Posterior cingulate gyrus (tissue), 11 donors: ENCODE measurements at regions not wholly inside any gene's neighbourhood (a gene's known extent, or its start where the extent isn't known, plus 50 kb on each side); places are given as distances from the start of the nearest gene placed in this dataset.
A peak's percentile ranks its signal among the peaks of the same experiment; 100 is the strongest.
"Not testable (repeated sequence)": the region's sequence is repeated elsewhere in the genome, so short reads cannot be mapped to it uniquely, and the experiment has no call there.

Experiments
- DNase-seq, 10 donors: peaks; one replicate each; pipeline versions ENCODE4 v3.0.0 to v3.0.0-alpha.2; 2020 to 2021; ENCODE audit warnings: mixed read lengths in 3 of 10
- intact Hi-C: fragments of 100-400 bp; cut with DNase I; formaldehyde crosslinking; loops from one replicate; pipeline ENCODE4 v1.15.1; 2023

DNA sequence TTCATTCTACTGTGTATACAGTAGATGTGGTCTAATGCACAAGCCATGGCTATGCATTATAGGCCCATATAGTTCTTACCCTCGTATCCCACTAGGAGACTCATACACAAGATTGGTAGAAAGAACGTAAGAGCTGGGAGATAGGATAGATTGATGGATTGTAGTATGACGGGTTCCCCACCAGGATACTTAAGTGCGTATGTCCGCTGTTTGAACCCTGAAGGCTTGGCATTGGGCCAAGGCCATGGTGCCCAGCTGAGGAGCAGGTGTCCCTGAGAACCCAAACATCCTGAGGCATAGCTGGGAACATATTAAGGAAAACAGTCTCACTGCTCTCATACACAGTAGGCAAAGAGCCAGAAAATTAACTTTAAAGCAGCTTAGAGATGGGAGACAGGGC is 617.5 kb upstream of the KLF12 start:
- intact Hi-C loops = no loop called here
- DNase-seq = no peak

DNA sequence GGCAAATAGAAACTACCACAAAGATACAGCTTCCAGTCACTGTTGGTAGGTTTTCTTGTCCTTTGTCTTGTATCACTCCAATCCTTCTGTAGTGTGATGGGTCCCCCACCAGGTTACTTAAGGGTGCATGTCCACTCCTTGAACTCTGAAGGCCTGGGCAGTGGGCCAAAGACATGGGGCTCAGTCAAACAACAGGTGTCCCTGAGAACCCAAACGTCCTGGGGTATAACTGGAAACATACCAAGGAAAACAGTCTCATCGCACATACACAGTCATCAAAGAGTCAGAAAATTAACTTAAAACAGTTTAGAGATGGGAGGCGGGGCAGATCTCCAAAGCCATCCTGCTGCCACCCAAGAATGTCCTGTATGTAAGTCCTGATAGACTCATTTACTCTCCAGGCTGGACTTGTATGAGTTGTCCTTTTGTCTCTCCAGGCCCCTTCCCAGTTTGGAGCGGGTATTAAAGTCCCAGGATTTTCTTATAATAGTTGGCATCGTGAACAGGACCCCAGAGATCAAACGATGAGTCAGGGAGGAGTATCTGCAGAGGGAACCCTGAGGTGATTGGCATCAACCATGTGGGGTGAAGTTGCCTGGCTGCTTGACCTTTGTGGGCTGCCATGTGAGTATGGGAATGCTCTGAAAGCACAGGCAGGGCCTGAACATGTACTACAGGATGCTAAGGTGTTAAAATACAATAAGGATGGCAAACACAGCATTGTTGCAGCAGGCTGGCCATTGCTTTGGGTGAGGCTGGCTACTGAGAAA is 613.2 kb upstream of the KLF12 start:
- intact Hi-C loops = no loop called here
- no peak for DNase-seq

GRCh38 chr13:74743992-74744391 is 609.8 kb upstream of the KLF12 start:
- intact Hi-C loops = no loop called here
- DNase-seq = no peak

DNA sequence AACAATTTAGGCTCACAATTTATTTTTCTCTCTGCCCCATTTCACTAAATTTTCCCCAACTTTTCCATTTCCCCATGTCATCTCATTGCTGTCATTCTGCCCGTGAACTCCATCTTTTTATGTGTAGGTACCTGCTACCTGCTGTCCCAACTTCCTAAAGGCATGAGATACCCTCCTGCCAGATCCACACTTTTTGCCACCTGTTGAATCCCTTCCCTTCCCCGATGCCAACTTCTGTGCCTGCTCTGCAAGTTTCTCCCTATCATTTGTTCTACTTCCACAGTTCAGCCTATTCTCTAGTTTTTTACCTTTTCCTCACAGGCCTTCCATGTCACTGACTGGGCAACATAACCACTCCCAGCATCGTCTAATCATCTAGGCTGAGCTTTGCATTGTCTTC is 607.5 kb upstream of the KLF12 start:
- intact Hi-C loops = no loop called here
- DNase-seq = no peak

- intact Hi-C loops = no loop called here
- DNase-seq = peak in 1 of 10 donors; percentile 80
Measured at GRCh38 chr13:74732736-74733385, 598.7 kb upstream of the KLF12 start.

DNA sequence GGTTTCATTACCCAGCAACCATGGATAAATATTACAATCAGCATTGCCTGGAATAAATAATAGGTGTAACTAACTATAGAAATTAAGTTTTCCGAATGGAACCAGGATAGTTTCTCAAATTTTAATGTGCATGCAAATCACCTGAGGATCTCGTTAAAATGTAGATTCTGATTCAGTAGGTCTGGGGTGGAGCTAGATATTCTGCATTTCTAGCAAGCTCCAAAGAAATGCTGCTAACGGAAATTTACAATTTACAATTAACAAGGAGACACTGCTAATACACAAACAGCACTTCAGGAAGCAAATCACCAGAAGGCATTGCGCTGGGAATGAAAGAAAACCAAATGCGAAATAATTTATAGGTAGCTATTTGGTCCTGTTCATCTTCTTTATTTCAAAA is 597.5 kb upstream of the KLF12 start:
- DNase-seq = no peak
- intact Hi-C loops = no loop called here

GRCh38 chr13:74730556-74731331 is 596.5 kb upstream of the KLF12 start:
- DNase-seq = no peak
- intact Hi-C loops = no loop called here

- no peak for DNase-seq
- intact Hi-C loops = no loop called here
Measured at GRCh38 chr13:74726206-74726605, 592.0 kb upstream of the KLF12 start.

- intact Hi-C loops = not testable (repeated sequence)
- DNase-seq = peak in 3 of 10 donors; percentile 54 to 82 (median 74)
Measured at GRCh38 chr13:74718232-74718842, 584.1 kb upstream of the KLF12 start.

DNA sequence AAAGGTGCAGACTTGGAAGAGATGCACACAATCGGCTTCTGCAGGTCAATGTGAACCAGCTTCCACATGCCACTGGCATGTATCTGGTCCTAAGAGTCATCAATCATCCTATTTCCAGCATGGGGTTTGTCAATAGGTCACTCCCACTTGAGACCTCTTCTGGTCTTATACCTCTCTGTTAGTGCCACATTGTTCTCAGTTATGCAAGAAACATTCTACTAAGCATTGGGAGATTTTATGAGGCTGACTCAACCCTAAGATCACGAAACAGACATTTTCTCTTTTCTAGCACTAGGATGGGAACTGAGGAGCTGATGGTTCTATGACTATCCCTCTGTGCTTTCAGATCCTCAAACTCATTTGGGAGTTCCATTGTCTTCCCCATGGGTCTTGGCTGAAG is 581.5 kb upstream of the KLF12 start:
- intact Hi-C loops = no loop called here
- no peak for DNase-seq

DNA sequence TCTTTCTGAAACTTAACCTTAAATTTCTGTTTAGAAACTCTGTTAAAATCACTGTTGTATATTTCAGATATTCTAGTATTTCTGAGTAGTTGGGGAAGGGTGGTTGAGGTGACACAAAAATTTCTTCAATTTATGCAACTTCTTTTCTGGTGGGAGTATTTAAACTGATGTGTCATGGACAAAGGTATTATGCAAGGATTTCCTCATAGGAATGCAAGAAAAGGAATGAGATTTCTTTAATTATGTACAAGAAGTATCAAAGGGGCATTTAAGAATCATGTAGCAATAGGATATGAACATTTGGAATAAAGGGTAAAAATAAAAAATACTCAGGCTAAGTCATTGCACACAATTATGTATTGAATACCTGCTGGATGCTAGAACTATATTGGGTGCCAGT is 575.8 kb upstream of the KLF12 start:
- intact Hi-C loops = no loop called here
- DNase-seq = no peak

- intact Hi-C loops = no loop called here
- no peak for DNase-seq
Measured at GRCh38 chr13:74709226-74709625, 575.0 kb upstream of the KLF12 start.

- DNase-seq = no peak
- intact Hi-C loops = no loop called here
Measured at GRCh38 chr13:74708629-74709028, 574.4 kb upstream of the KLF12 start.

GRCh38 chr13:74707291-74707690 is 573.1 kb upstream of the KLF12 start:
- intact Hi-C loops = no loop called here
- no peak for DNase-seq

DNA sequence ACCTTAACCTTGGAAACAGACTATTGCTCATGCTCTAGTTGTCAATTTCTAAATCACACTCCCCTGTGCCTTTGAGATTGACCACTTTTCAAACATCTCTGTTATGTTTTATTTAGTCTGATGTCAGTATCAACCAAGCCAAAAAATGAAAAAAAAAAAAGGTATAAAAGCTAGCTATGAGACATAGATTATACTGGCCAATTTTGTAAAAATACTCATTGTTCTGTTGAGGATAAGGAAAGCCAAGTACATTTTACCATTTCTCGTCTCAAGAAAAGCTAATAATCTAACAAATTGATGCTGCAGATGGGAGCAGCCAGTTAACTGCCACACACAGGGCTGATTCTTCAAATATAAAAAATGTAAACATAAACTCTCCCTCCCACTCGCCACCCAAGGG is 572.6 kb upstream of the KLF12 start:
- intact Hi-C loops = no loop called here
- DNase-seq = no peak

DNA sequence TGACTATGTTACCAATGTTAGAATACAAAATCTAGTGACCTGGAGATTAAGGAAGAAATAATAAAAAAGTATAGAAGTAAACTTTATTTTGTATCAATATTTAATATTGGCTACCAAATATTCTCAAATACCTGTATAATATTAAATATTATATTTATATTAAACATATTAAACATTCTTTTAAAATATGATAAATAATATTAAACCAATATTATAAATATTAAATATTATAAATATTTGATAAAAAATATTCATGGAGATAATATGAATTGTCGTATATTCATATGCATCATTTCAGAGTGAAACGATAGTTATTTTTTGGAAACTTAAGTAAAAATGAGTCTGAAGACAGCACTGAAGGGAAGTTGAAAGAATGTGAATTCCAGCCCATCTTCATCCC is 571.2 kb upstream of the KLF12 start:
- intact Hi-C loops = no loop called here
- no peak for DNase-seq

GRCh38 chr13:74703855-74704387 is 569.7 kb upstream of the KLF12 start:
- no peak for DNase-seq
- intact Hi-C loops = no loop called here

DNA sequence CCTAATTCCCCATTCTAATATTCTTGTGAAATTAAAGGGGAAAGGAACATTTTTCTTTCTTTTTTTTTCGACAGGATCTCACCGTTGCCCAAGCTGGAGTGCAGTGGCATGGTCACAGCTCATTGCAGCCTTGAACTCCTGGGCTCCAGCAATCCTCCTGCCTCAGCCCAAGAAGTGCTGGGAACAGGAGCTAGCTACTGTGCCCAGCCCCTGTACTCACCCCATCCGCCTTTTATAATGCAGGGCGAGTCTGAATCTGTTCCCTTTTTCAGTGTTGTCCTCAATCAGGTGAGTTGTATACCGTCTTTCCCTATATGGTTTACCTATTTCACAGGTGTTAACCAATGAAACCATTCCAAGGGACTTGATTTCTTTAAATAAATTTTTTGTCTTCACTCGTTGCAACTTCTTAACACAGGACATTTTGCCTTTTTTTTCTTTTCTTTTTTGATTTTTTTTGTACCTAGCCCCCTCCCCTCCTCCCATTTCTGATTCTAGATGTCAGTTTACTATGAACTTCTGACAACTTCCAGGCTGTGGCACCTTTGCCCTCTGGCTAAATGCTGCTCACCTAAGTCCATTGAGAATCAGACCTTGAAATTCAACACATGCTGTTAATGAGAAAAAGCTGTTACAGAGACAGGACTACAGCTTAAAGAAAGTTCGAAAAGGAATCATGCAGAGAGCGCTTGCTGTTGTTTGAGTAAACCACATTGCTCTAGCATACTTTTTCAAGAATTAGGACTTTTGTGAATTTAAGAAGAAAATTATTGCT is 562.1 kb upstream of the KLF12 start:
- DNase-seq = no peak
- intact Hi-C loops = no loop called here

- intact Hi-C loops = no loop called here
- no peak for DNase-seq
Measured at GRCh38 chr13:74695021-74695800, 561.0 kb upstream of the KLF12 start.
